ENCODE measurements at regions not wholly inside any gene's neighbourhood (a gene's known extent, or its start where the extent isn't known, plus 50 kb on each side); places are given as distances from the start of the nearest gene placed in this dataset.

DNA sequence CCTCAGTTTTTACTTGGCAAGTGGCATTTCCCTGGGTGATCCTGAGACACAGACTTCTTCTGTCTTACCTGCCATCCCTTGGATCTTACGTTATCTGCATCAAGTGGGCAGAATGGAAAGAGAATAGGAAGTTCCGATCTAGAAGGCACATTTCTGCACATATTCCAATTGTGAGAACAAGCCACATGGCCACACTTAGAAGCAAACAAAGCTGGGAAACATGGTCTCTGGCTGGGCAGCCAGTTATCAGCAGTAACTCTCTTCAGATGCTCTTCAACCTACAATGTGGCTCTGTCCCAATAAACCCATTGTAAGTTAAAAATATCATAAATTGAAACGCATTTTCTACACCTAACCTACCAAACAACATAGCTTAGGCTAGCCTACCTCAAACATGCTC, 67.3 kb upstream of the CCN6 start:
- Histone ChIP-seq H3K36me3 (ENCODE audit: insufficient read depth, low read length) (no peaks in the 10 kb centered on the region), H3K27me3 (ENCODE audit: insufficient read depth, low read length) (no peaks in the 10 kb centered on the region), H3K9me3 (ENCODE audit: insufficient read depth, low read depth, low read length) (no peaks in the 10 kb centered on the region), H3K4me1 (ENCODE audit: insufficient read depth, low read length) (peaks cover 9% of the 10 kb centered on the region), H3K4me3 (ENCODE audit: low read length) (no peak overlapping the region), H3K9ac (ENCODE audit: low read depth, low read length) (no peak overlapping the region), H3K27ac (ENCODE audit: low read depth, low read length) (no peak overlapping the region)
- 92% methylated on average over 3 of the region's 3 CpGs for WGBS

GRCh38 chr6:111987295-111987694, 66.6 kb upstream of the CCN6 start:
- 86% methylated on average over 1 of the region's 1 CpG for WGBS
- no peaks in the 10 kb centered on the region for H3K9me3 ChIP-seq (ENCODE audit: insufficient read depth, low read depth, low read length)
- no peak overlapping the region for H3K4me3 ChIP-seq (ENCODE audit: low read length)
- no peak overlapping the region for H3K27ac ChIP-seq (ENCODE audit: low read depth, low read length)
- H3K36me3 ChIP-seq (ENCODE audit: insufficient read depth, low read length), result no peaks in the 10 kb centered on the region
- H3K27me3 ChIP-seq (ENCODE audit: insufficient read depth, low read length), result no peaks in the 10 kb centered on the region
- H3K9ac ChIP-seq (ENCODE audit: low read depth, low read length), result no peak overlapping the region
- H3K4me1 ChIP-seq (ENCODE audit: insufficient read depth, low read length), result peaks cover 9% of the 10 kb centered on the region

DNA sequence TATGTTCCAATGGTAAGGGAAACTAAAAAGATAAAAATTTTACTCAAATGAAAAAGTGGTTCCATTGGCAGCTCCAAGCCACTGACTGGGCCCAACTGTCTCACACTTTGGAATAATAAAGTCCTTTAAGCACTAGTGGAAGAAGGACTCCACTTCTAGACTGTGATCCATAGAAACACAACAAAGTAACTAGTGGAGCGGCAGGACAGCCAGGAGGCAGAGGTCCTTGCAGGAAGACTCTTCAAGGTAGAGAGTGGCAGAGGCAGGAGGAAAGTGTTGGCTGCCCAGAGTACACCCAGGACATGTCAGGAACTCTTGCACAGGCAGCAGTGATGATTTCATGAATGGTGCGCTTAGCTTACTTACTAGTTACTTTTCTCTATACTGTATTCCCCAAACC, 65.0 kb upstream of the CCN6 start:
- WGBS, result 84% methylated on average over 2 of the region's 2 CpGs
- H3K27me3 ChIP-seq (ENCODE audit: insufficient read depth, low read length), result no peaks in the 10 kb centered on the region
- H3K4me3 ChIP-seq (ENCODE audit: low read length), result no peak overlapping the region
- no peaks in the 10 kb centered on the region for H3K36me3 ChIP-seq (ENCODE audit: insufficient read depth, low read length)
- H3K9ac ChIP-seq (ENCODE audit: low read depth, low read length), result no peak overlapping the region
- no peaks in the 10 kb centered on the region for H3K9me3 ChIP-seq (ENCODE audit: insufficient read depth, low read depth, low read length)
- H3K4me1 ChIP-seq (ENCODE audit: insufficient read depth, low read length), result peaks cover 9% of the 10 kb centered on the region
- H3K27ac ChIP-seq (ENCODE audit: low read depth, low read length), result no peak overlapping the region

GRCh38 chr6:111989743-111990142, 64.2 kb upstream of the CCN6 start:
- peaks cover 9% of the 10 kb centered on the region for H3K4me1 ChIP-seq (ENCODE audit: insufficient read depth, low read length)
- WGBS, result 88% methylated on average over 2 of the region's 2 CpGs

GRCh38 chr6:111990214-111990613, 63.7 kb upstream of the CCN6 start:
- H3K36me3 ChIP-seq (ENCODE audit: insufficient read depth, low read length), result no peaks in the 10 kb centered on the region
- no peaks in the 10 kb centered on the region for H3K9me3 ChIP-seq (ENCODE audit: insufficient read depth, low read depth, low read length)
- H3K4me1 ChIP-seq (ENCODE audit: insufficient read depth, low read length), result peaks cover 8% of the 10 kb centered on the region
- H3K4me3 ChIP-seq (ENCODE audit: low read length), result no peak overlapping the region
- no peak overlapping the region for H3K9ac ChIP-seq (ENCODE audit: low read depth, low read length)
- 100% methylated on average over 2 of the region's 2 CpGs for WGBS
- no peak overlapping the region for H3K27ac ChIP-seq (ENCODE audit: low read depth, low read length)
- no peaks in the 10 kb centered on the region for H3K27me3 ChIP-seq (ENCODE audit: insufficient read depth, low read length)

More at GRCh38 chr6:111989743-111990142, 64.2 kb upstream of the CCN6 start:
- Histone ChIP-seq H3K4me3 (ENCODE audit: low read length) (no peak overlapping the region), H3K36me3 (ENCODE audit: insufficient read depth, low read length) (no peaks in the 10 kb centered on the region), H3K27ac (ENCODE audit: low read depth, low read length) (no peak overlapping the region), H3K9ac (ENCODE audit: low read depth, low read length) (no peak overlapping the region), H3K9me3 (ENCODE audit: insufficient read depth, low read depth, low read length) (no peaks in the 10 kb centered on the region), H3K27me3 (ENCODE audit: insufficient read depth, low read length) (no peaks in the 10 kb centered on the region)

DNA sequence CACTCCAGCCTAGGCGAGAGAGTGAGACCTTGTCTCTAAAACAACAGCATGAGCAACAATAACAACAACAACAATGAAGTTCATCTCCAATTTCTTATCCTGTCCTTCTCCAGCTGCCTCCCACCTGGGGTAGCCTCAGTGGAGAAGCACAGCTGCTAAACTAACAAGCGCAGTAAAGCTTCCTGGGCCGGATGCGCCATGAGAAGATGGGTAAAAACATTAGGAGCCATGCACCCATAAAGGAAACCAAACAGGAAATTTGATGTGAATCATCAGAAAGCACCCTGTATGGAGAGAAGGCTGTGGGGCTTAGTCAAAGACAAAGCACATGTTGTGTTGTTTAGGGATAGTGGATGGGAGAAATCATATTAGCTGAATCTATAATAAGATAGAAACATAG, 61.1 kb upstream of the CCN6 start:
- no peaks in the 10 kb centered on the region for H3K27me3 ChIP-seq (ENCODE audit: insufficient read depth, low read length)
- no peak overlapping the region for H3K9ac ChIP-seq (ENCODE audit: low read depth, low read length)
- H3K9me3 ChIP-seq (ENCODE audit: insufficient read depth, low read depth, low read length), result no peaks in the 10 kb centered on the region
- no peaks in the 10 kb centered on the region for H3K36me3 ChIP-seq (ENCODE audit: insufficient read depth, low read length)
- 90% methylated on average over 4 of the region's 4 CpGs for WGBS
- no peak overlapping the region for H3K27ac ChIP-seq (ENCODE audit: low read depth, low read length)
- H3K4me3 ChIP-seq (ENCODE audit: low read length), result no peak overlapping the region
- H3K4me1 ChIP-seq (ENCODE audit: insufficient read depth, low read length), result peaks cover 12% of the 10 kb centered on the region; the same call in 1 of the 2 replicates

GRCh38 chr6:111993342-111993741, 60.6 kb upstream of the CCN6 start:
- Histone ChIP-seq H3K9me3 (ENCODE audit: insufficient read depth, low read depth, low read length) (no peaks in the 10 kb centered on the region), H3K27me3 (ENCODE audit: insufficient read depth, low read length) (no peaks in the 10 kb centered on the region), H3K27ac (ENCODE audit: low read depth, low read length) (no peak overlapping the region), H3K9ac (ENCODE audit: low read depth, low read length) (no peak overlapping the region), H3K36me3 (ENCODE audit: insufficient read depth, low read length) (no peaks in the 10 kb centered on the region), H3K4me1 (ENCODE audit: insufficient read depth, low read length) (peaks cover 12% of the 10 kb centered on the region; the same call in 1 of the 2 replicates), H3K4me3 (ENCODE audit: low read length) (no peak overlapping the region)
- WGBS, result 87% methylated on average over 6 of the region's 6 CpGs

- no peaks in the 10 kb centered on the region for H3K9me3 ChIP-seq (ENCODE audit: insufficient read depth, low read depth, low read length)
- 95% methylated on average over 6 of the region's 6 CpGs for WGBS
- H3K4me3 ChIP-seq (ENCODE audit: low read length), result no peak overlapping the region
- no peaks in the 10 kb centered on the region for H3K36me3 ChIP-seq (ENCODE audit: insufficient read depth, low read length)
- no peak overlapping the region for H3K27ac ChIP-seq (ENCODE audit: low read depth, low read length)
- no peak overlapping the region for H3K9ac ChIP-seq (ENCODE audit: low read depth, low read length)
- H3K27me3 ChIP-seq (ENCODE audit: insufficient read depth, low read length), result no peaks in the 10 kb centered on the region
- H3K4me1 ChIP-seq (ENCODE audit: insufficient read depth, low read length), result peaks cover 12% of the 10 kb centered on the region; the same call in 1 of the 2 replicates
These were observed 59.1 kb upstream of the CCN6 start for GRCh38 chr6:111994791-111995190.

DNA sequence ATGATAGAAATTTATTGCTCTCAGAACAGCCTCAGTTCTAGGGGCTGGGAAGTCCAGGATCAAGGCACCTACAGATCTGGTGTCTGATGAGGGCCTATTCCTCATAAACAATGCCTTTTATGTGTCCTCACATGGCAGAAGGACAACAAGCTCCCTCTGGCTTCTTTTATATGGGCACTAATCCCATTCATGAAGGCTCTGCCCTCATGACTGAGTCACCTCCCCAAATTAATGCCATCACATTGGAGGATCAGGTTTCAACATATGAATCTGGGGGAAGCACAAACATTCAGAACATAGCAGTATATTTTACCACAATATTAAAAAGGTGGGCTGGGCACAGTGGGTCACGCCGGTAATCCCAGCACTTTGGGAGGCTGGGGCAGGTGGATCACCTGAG, 58.5 kb upstream of the CCN6 start:
- Histone ChIP-seq H3K9me3 (ENCODE audit: insufficient read depth, low read depth, low read length) (no peaks in the 10 kb centered on the region), H3K27ac (ENCODE audit: low read depth, low read length) (no peak overlapping the region), H3K9ac (ENCODE audit: low read depth, low read length) (no peak overlapping the region), H3K27me3 (ENCODE audit: insufficient read depth, low read length) (no peaks in the 10 kb centered on the region), H3K36me3 (ENCODE audit: insufficient read depth, low read length) (no peaks in the 10 kb centered on the region), H3K4me3 (ENCODE audit: low read length) (no peak overlapping the region), H3K4me1 (ENCODE audit: insufficient read depth, low read length) (peaks cover 12% of the 10 kb centered on the region; the same call in 1 of the 2 replicates)
- WGBS, result 86% methylated on average over 2 of the region's 2 CpGs

- 85% methylated on average over 17 of the region's 17 CpGs for WGBS
- H3K27me3 ChIP-seq (ENCODE audit: insufficient read depth, low read length), result no peaks in the 10 kb centered on the region
- H3K4me1 ChIP-seq (ENCODE audit: insufficient read depth, low read length), result peaks cover 12% of the 10 kb centered on the region; the same call in 1 of the 2 replicates
- no peak overlapping the region for H3K9ac ChIP-seq (ENCODE audit: low read depth, low read length)
- no peaks in the 10 kb centered on the region for H3K9me3 ChIP-seq (ENCODE audit: insufficient read depth, low read depth, low read length)
- no peak overlapping the region for H3K4me3 ChIP-seq (ENCODE audit: low read length)
- H3K36me3 ChIP-seq (ENCODE audit: insufficient read depth, low read length), result no peaks in the 10 kb centered on the region
- no peak overlapping the region for H3K27ac ChIP-seq (ENCODE audit: low read depth, low read length)
These were observed 57.6 kb upstream of the CCN6 start for GRCh38 chr6:111996144-111996865.

DNA sequence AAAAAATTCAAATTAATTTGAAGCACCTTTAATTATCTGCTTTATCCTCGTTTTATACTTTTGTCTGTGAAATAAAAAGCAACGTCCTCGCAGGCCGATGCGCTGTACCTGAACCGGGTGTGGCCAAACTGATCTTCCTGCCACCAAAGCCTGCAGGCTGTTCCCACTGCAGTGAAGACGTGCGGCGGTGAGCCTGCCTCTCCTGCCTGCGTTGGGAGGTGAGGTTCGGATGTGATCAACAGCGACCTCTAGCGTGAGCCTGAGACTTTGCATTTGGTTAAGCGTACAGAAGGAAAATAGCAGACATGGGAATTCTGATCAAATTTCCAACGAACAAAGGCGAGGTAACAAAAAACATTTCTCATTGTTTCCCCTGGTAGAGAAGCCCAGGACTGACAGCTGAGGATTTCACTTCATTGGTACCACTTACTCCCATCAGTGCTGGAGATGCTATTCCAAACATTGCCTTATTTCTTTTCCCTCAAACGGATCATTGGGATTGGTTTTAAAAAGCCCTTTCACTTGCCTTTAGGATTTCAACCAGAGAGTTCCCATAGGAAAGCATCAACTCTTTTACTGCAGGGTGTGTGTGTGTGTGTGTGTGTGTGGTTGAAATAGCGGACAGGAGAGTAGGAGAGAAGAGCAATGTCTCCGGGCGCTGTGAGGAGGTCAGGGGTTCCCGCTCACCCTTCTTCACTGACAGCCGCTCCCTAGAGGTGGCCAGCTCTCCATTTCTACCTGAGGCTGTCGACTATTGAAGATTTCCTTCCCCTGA, 56.6 kb upstream of the CCN6 start:
- Histone ChIP-seq H3K4me3 (ENCODE audit: low read length) (no peak overlapping the region), H3K27me3 (ENCODE audit: insufficient read depth, low read length) (no peaks in the 10 kb centered on the region), H3K9me3 (ENCODE audit: insufficient read depth, low read depth, low read length) (no peaks in the 10 kb centered on the region), H3K4me1 (ENCODE audit: insufficient read depth, low read length) (peaks cover 12% of the 10 kb centered on the region; the same call in 1 of the 2 replicates), H3K27ac (ENCODE audit: low read depth, low read length) (no peak overlapping the region), H3K36me3 (ENCODE audit: insufficient read depth, low read length) (no peaks in the 10 kb centered on the region), H3K9ac (ENCODE audit: low read depth, low read length) (no peak overlapping the region)
- WGBS, result 28% methylated on average over 23 of the region's 23 CpGs

Measured in HUES64 (cell line).